PC-3 (cell line): ENCODE measurements at regions not wholly inside any gene's neighbourhood (a gene's known extent, or its start where the extent isn't known, plus 50 kb on each side); places are given as distances from the start of the nearest gene placed in this dataset.

ENCODE experiments used
- EZH2 ChIP-seq: fragments of 300-600 bp; sonication (generic); IDR thresholded peaks from one replicate; pipeline ENCODE4 v1.6.1; 2017; ENCODE audit warnings: antibody characterized with exemption, mild to moderate bottlenecking, low read length; ENCODE audit not compliant: unreplicated experiment
- TF ChIP-seq, protein P1 (sequence below): fragments of 300-600 bp; sonication (generic); conservative IDR thresholded peaks from 2 replicates; pipeline ENCODE4 v1.5.1; 2017; ENCODE audit warnings: antibody characterized with exemption, low read depth, mild to moderate bottlenecking, low read length

DNA sequence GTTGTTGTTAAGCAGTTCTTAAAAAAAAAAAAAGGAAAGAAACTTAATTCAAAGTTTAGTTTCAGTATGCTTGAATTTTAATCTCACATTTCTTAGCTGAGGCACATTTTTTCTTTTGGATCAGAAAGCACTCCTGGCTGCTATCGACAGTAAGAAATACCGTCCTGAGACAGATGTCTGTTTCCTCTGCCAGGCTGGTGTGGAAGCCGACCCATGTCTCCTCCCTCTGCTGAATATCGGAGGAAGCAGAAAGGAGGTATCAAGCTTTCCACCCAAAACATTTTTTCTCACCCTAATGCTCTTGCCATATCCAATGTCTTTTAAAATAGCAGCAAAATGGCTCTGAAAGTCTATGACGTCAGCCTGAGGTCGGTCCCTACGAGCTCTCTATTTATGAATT is 208.1 kb downstream of the TLE4 start:
- TF ChIP-seq, protein P1, sequence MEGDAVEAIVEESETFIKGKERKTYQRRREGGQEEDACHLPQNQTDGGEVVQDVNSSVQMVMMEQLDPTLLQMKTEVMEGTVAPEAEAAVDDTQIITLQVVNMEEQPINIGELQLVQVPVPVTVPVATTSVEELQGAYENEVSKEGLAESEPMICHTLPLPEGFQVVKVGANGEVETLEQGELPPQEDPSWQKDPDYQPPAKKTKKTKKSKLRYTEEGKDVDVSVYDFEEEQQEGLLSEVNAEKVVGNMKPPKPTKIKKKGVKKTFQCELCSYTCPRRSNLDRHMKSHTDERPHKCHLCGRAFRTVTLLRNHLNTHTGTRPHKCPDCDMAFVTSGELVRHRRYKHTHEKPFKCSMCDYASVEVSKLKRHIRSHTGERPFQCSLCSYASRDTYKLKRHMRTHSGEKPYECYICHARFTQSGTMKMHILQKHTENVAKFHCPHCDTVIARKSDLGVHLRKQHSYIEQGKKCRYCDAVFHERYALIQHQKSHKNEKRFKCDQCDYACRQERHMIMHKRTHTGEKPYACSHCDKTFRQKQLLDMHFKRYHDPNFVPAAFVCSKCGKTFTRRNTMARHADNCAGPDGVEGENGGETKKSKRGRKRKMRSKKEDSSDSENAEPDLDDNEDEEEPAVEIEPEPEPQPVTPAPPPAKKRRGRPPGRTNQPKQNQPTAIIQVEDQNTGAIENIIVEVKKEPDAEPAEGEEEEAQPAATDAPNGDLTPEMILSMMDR: no peak
- no peak for TF ChIP-seq EZH2
